Testis (tissue), 2 donors: ENCODE measurements at regions not wholly inside any gene's neighbourhood (a gene's known extent, or its start where the extent isn't known, plus 50 kb on each side); places are given as distances from the start of the nearest gene placed in this dataset.

Source experiments
- CTCF ChIP-seq, 3 experiments: fragments of 450-650 bp in 2 of 3; fragments of 200-600 bp in 1 of 3; sonication (generic) in 1 of 3; IDR thresholded peaks; one replicate each; pipeline ENCODE4 v1.5.1; 2016 to 2019; ENCODE audit warnings: antibody characterized with exemption in 3 of 3, mild to moderate bottlenecking in 2 of 3, moderate library complexity in 1 of 3
- POLR2A ChIP-seq: fragments of 450-650 bp; IDR thresholded peaks from one replicate; pipeline ENCODE4 v1.6.1; 2017; ENCODE audit warnings: antibody characterized with exemption, mild to moderate bottlenecking, moderate library complexity

- TF ChIP-seq POLR2A (no peak), CTCF (IDR thresholded peaks at IDR 0.05) (no peak)
Measured at GRCh38 chr10:23975431-23975830, 233.5 kb upstream of the KIAA1217 start.
